B cell (primary cell): ENCODE measurements at regions not wholly inside any gene's neighbourhood (a gene's known extent, or its start where the extent isn't known, plus 50 kb on each side); places are given as distances from the start of the nearest gene placed in this dataset.

Experiments used
- ATAC-seq: fragments of 200-7000 bp; cut with Tn5 transposase; one replicate; pipeline ENCODE4 v1.10.0; 2021; ENCODE audit warnings: low read depth, mild to moderate bottlenecking, moderate number of reproducible peaks, moderate library complexity
- CTCF ChIA-PET: fragments of 350-600 bp; sonication (Branson Sonifier 250); formaldehyde crosslinking; loops from one replicate; lab custom pipeline; 2021; ENCODE audit warnings: antibody characterized with exemption, inconsistent platforms; lab: Charles Lee
- POLR2A ChIA-PET: fragments of 350-600 bp; sonication (Branson Sonifier 250); formaldehyde crosslinking; loops from one replicate; lab custom pipeline; 2021; ENCODE audit warnings: antibody characterized with exemption; lab: Charles Lee
- DNase-seq: peaks from one replicate; pipeline ENCODE4 v3.0.0; 2013
- H2AFZ ChIP-seq: 2 replicates; pipeline ENCODE4 v1.6.1; 2012; ENCODE audit warnings: mild to moderate bottlenecking, low read depth, low read length; ENCODE audit not compliant: insufficient read depth, poor library complexity, severe bottlenecking
- H3K27ac ChIP-seq, 2 donors: 1 replicate in 1 of 2; 2 replicates in 1 of 2; pipeline ENCODE4 v1.5.1; 2012 to 2013; ENCODE audit warnings: low read length in 2 of 2, mild to moderate bottlenecking in 2 of 2, moderate library complexity in 1 of 2
- H3K27me3 ChIP-seq, 4 experiments: fragments of 200-600 bp in 1 of 4; sonication (generic) in 1 of 4; replicated peaks in 1 of 4; 1 replicate in 2 of 4; 2 replicates in 2 of 4; pipeline versions ENCODE4 v1.6.1 to v1.7.0; 2013 to 2016; ENCODE audit warnings: low read length in 3 of 4, mild to moderate bottlenecking in 2 of 4, mixed read lengths in 1 of 4, moderate library complexity in 1 of 4; ENCODE audit not compliant: insufficient read depth in 4 of 4, control insufficient read depth in 3 of 4; ENCODE audit errors: control extremely low read depth in 1 of 4
- H3K36me3 ChIP-seq, 2 experiments: replicated peaks in 1 of 2; 1 replicate in 1 of 2; 2 replicates in 1 of 2; pipeline versions ENCODE4 v1.6.1 to v1.7.1; 2013; ENCODE audit warnings: low read length in 1 of 2; ENCODE audit not compliant: insufficient read depth in 2 of 2, control insufficient read depth in 1 of 2; ENCODE audit errors: control extremely low read depth in 1 of 2, extremely low read depth in 1 of 2
- H3K4me1 ChIP-seq, 2 donors: fragments of 200-600 bp in 1 of 2; sonication (generic) in 1 of 2; 1 replicate in 1 of 2; 2 replicates in 1 of 2; pipeline versions ENCODE4 v1.5.1 to v1.6.1; 2013 to 2017; ENCODE audit warnings: low read length in 2 of 2; ENCODE audit not compliant: control insufficient read depth in 2 of 2, insufficient read depth in 2 of 2
- H3K4me2 ChIP-seq: replicated peaks from 2 replicates; pipeline ENCODE3; 2012; ENCODE audit warnings: mild to moderate bottlenecking, low read depth, low read length; ENCODE audit not compliant: poor library complexity, severe bottlenecking
- H3K4me3 ChIP-seq, 5 experiments: fragments of 200-600 bp in 1 of 5; sonication (generic) in 1 of 5; 1 replicate in 3 of 5; 2 replicates in 2 of 5; pipeline versions ENCODE4 v1.5.1 to v1.7.0; 2011 to 2016; ENCODE audit warnings: low read length in 4 of 5, mild to moderate bottlenecking in 4 of 5, low read depth in 2 of 5, control low read depth in 1 of 5, moderate library complexity in 1 of 5; ENCODE audit not compliant: insufficient read depth in 1 of 5; ENCODE audit errors: control extremely low read depth in 1 of 5, extremely low read depth in 1 of 5
- H3K79me2 ChIP-seq: fragments of 200-600 bp; sonication (generic); one replicate; pipeline ENCODE4 v1.6.0; 2016; ENCODE audit warnings: low read length; ENCODE audit not compliant: control insufficient read depth, insufficient read depth
- H3K9ac ChIP-seq: fragments of 200-600 bp; sonication (generic); 2 replicates; pipeline ENCODE4 v1.6.1; 2017; ENCODE audit warnings: mild to moderate bottlenecking, low read length, moderate library complexity
- H3K9me3 ChIP-seq, 3 donors: one replicate each; pipeline versions ENCODE4 v1.6.1 to v1.7.1; 2013; ENCODE audit warnings: low read length in 2 of 3; ENCODE audit not compliant: control insufficient read depth in 2 of 3, insufficient read depth in 1 of 3; ENCODE audit errors: control extremely low read depth in 1 of 3
- H4K20me1 ChIP-seq: 2 replicates; pipeline ENCODE4 v1.6.0; 2012; ENCODE audit warnings: mild to moderate bottlenecking, low read length; ENCODE audit not compliant: insufficient read depth, control insufficient read depth, poor library complexity, severe bottlenecking
- H3K27ac Mint-ChIP-seq: one replicate; pipeline ENCODE4 v1.8.0; 2021; ENCODE audit warnings: mixed read lengths
- H3K27me3 Mint-ChIP-seq: one replicate; pipeline ENCODE4 v1.8.0; 2021; ENCODE audit warnings: mixed read lengths
- H3K4me1 Mint-ChIP-seq: one replicate; pipeline ENCODE4 v1.8.0; 2021; ENCODE audit warnings: mixed read lengths
- H3K4me3 Mint-ChIP-seq: one replicate; pipeline ENCODE4 v1.8.0; 2021; ENCODE audit warnings: mixed read lengths
- H3K9me3 Mint-ChIP-seq: one replicate; pipeline ENCODE4 v1.8.0; 2022; ENCODE audit warnings: mixed read lengths; ENCODE audit not compliant: insufficient read depth
- EZH2 ChIP-seq: IDR thresholded peaks from 2 replicates; pipeline ENCODE4 v1.6.1; 2012; ENCODE audit warnings: borderline replicate concordance, low read depth, mild to moderate bottlenecking, moderate library complexity, low read length; ENCODE audit not compliant: insufficient read depth, poor library complexity, severe bottlenecking
- WGBS: methylation state at CpG from one replicate; pipeline ENCODE4 v1.1.5; 2013; ENCODE audit warnings: missing lambda C conversion rate; ENCODE audit not compliant: insufficient coverage; 5-methylcytosine and 5-hydroxymethylcytosine counted together
- intact Hi-C: fragments of 100-400 bp; cut with micrococcal nuclease; formaldehyde crosslinking; loops from one replicate; pipeline ENCODE4 v1.10.0; 2022
- TF ChIP-seq, protein P1 (sequence below): fragments of 200-600 bp; IDR thresholded peaks from one replicate; pipeline ENCODE4 v1.8.0; 2022; ENCODE audit warnings: antibody characterized with exemption, mild to moderate bottlenecking

DNA sequence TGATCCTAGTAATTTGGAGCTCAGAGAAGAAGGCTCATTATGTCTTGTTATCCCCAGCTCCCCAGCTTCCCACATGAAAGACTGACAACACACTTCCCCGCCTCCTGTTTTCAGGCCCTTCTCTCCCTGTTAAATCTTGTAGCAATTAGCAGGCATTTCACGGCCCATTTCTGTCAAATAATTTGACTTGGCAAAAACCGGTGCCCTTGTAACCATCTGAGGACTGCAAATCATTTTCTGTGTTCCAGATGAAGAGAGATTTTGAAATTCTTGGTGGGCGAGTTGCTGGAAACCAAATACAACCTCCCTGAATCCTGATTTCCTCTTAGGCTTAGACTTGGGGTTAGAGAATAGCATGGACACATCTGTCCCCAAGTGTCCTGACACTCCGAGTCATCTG lies 109.7 kb downstream of the MSX2 start:
- Mint-ChIP-seq H3K4me1 (no peaks in the 10 kb centered on the region), H3K4me3 (no peak overlapping the region), H3K27me3 (no peaks in the 10 kb centered on the region), H3K27ac (no peak overlapping the region), H3K9me3 (no peaks in the 10 kb centered on the region)
- no peak overlapping the region for H3K9ac ChIP-seq
- DNase-seq, result no peak
- no peaks in the 10 kb centered on the region for H3K36me3 ChIP-seq
- peaks cover 0 to 2% (median 0%) of the 10 kb centered on the region in 3 donors for H3K9me3 ChIP-seq
- H3K27me3 ChIP-seq, result no peaks in the 10 kb centered on the region
- CTCF ChIA-PET, result no interaction called here
- H3K4me1 ChIP-seq, result no peaks in the 10 kb centered on the region
- no peak overlapping the region for H3K4me2 ChIP-seq
- POLR2A ChIA-PET, result no interaction called here
- no peaks in the 10 kb centered on the region for H3K79me2 ChIP-seq
- H2AFZ ChIP-seq, result no peak overlapping the region
- no peak overlapping the region for H3K4me3 ChIP-seq
- H3K27ac ChIP-seq, result no peak overlapping the region
- H4K20me1 ChIP-seq, result no peaks in the 10 kb centered on the region
- TF ChIP-seq EZH2, result no peak
- TF ChIP-seq, protein P1, sequence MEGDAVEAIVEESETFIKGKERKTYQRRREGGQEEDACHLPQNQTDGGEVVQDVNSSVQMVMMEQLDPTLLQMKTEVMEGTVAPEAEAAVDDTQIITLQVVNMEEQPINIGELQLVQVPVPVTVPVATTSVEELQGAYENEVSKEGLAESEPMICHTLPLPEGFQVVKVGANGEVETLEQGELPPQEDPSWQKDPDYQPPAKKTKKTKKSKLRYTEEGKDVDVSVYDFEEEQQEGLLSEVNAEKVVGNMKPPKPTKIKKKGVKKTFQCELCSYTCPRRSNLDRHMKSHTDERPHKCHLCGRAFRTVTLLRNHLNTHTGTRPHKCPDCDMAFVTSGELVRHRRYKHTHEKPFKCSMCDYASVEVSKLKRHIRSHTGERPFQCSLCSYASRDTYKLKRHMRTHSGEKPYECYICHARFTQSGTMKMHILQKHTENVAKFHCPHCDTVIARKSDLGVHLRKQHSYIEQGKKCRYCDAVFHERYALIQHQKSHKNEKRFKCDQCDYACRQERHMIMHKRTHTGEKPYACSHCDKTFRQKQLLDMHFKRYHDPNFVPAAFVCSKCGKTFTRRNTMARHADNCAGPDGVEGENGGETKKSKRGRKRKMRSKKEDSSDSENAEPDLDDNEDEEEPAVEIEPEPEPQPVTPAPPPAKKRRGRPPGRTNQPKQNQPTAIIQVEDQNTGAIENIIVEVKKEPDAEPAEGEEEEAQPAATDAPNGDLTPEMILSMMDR, result no peak
- no peak for ATAC-seq
- intact Hi-C loops, result no loop called here
- WGBS, result 90% methylated on average over 2 of the region's 5 CpGs

DNA sequence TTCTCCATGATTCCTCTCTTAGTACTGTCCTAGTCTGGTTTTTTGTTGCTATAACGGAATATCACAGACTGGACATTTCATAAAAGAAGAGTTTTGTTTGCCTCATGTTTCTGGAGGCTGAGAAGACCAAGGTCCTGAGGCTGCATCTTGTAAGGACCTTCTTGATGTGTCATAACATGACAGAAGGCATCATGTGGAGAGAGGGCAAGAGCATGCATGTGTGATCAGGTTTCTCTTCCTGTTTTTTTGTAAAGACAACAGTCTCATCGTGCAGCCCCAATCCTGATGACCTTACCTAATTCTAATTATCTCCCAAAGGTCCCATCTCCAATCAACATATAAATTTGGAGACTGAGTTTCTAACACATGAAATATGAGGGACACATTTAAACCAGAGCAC lies 108.4 kb downstream of the MSX2 start:
- TF ChIP-seq, protein P1, result no peak
- TF ChIP-seq EZH2, result no peak

More for the DNA sequence above, 108.4 kb downstream of the MSX2 start:
- no peak overlapping the region for H3K9ac ChIP-seq
- ATAC-seq (no peak), DNase-seq (no peak)
- peaks cover 0 to 2% (median 0%) of the 10 kb centered on the region in 3 donors for H3K9me3 ChIP-seq
- no peaks in the 10 kb centered on the region for H3K36me3 ChIP-seq
- H3K4me2 ChIP-seq, result no peak overlapping the region
- ChIA-PET CTCF (no interaction called here), POLR2A (no interaction called here)
- no peaks in the 10 kb centered on the region for H3K27me3 Mint-ChIP-seq
- H3K27ac Mint-ChIP-seq, result no peak overlapping the region
- no peaks in the 10 kb centered on the region for H3K4me1 Mint-ChIP-seq
- no peak overlapping the region for H3K4me3 Mint-ChIP-seq
- no peaks in the 10 kb centered on the region for H3K79me2 ChIP-seq
- intact Hi-C loops, result no loop called here
- H4K20me1 ChIP-seq, result no peaks in the 10 kb centered on the region
- H3K27me3 ChIP-seq, result no peaks in the 10 kb centered on the region
- H3K9me3 Mint-ChIP-seq, result no peaks in the 10 kb centered on the region
- H3K4me3 ChIP-seq, result no peak overlapping the region
- no peak overlapping the region for H3K27ac ChIP-seq
- no CpG with 5 or more reads among the region's 2 CpGs for WGBS
- H2AFZ ChIP-seq, result no peak overlapping the region
- H3K4me1 ChIP-seq, result no peaks in the 10 kb centered on the region
